ENCODE measurements at regions not wholly inside any gene's neighbourhood (a gene's known extent, or its start where the extent isn't known, plus 50 kb on each side); places are given as distances from the start of the nearest gene placed in this dataset.

DNA sequence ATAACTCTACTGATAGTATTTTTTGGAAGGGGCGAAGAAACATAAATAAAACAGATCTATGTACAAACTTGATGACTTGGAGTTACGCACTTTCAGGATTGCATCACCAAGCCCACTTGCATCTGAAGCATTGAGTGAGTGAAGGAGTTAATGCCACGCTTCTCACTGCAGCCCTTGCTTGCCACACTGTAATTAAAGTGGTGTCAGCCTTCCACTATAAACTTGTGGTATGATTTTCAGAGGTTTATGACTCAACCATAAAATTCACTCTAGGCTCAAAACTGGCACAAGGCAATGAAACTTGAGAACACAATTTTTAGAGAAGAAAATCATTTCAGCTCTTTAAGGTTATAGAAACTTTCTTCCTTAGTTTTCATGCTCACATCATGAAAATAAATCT, 93.9 kb upstream of the PRMT6 start:
- Mint-ChIP-seq H3K36me3 (ENCODE audit: low read depth, unreplicated experiment) (no peaks in the 10 kb centered on the region), H3K27ac (ENCODE audit: unreplicated experiment) (no peak overlapping the region), H3K9me3 (ENCODE audit: unreplicated experiment) (no peaks in the 10 kb centered on the region), H3K4me3 (ENCODE audit: unreplicated experiment) (no peak overlapping the region), H3K27me3 (ENCODE audit: unreplicated experiment) (no peaks in the 10 kb centered on the region), H3K4me1 (ENCODE audit: unreplicated experiment) (no peaks in the 10 kb centered on the region)
- TF ChIP-seq, protein P1, sequence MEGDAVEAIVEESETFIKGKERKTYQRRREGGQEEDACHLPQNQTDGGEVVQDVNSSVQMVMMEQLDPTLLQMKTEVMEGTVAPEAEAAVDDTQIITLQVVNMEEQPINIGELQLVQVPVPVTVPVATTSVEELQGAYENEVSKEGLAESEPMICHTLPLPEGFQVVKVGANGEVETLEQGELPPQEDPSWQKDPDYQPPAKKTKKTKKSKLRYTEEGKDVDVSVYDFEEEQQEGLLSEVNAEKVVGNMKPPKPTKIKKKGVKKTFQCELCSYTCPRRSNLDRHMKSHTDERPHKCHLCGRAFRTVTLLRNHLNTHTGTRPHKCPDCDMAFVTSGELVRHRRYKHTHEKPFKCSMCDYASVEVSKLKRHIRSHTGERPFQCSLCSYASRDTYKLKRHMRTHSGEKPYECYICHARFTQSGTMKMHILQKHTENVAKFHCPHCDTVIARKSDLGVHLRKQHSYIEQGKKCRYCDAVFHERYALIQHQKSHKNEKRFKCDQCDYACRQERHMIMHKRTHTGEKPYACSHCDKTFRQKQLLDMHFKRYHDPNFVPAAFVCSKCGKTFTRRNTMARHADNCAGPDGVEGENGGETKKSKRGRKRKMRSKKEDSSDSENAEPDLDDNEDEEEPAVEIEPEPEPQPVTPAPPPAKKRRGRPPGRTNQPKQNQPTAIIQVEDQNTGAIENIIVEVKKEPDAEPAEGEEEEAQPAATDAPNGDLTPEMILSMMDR (IDR thresholded peaks at IDR 0.05; ENCODE audit: unreplicated experiment) = no peak
- DNase-seq (ENCODE audit: low spot score) = no peak

DNA sequence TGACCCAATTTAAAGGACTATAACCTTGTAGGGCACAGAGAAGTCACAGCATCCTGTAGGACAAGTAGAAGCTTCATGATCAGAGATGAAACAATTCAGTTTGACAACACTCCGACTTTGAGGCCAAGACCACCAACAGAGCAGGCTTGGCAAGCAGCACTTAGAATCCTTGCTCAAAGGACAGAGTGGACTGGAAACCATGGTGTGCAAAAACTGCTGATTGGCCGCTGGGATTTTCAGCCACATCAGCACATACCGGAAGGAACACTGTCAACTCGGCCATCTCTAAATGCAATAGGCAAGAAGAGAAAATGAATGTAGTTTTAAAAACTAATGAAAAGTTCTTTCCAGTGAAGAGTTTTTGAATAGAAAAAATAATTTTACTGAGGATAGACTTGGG, 92.0 kb upstream of the PRMT6 start:
- Mint-ChIP-seq H3K27ac (ENCODE audit: unreplicated experiment) (no peak overlapping the region), H3K4me3 (ENCODE audit: unreplicated experiment) (no peak overlapping the region), H3K4me1 (ENCODE audit: unreplicated experiment) (no peaks in the 10 kb centered on the region), H3K36me3 (ENCODE audit: low read depth, unreplicated experiment) (no peaks in the 10 kb centered on the region), H3K9me3 (ENCODE audit: unreplicated experiment) (no peaks in the 10 kb centered on the region), H3K27me3 (ENCODE audit: unreplicated experiment) (no peaks in the 10 kb centered on the region)
- TF ChIP-seq, protein P1 (IDR thresholded peaks at IDR 0.05; ENCODE audit: unreplicated experiment) = no peak
- no peak for DNase-seq (ENCODE audit: low spot score)

DNA sequence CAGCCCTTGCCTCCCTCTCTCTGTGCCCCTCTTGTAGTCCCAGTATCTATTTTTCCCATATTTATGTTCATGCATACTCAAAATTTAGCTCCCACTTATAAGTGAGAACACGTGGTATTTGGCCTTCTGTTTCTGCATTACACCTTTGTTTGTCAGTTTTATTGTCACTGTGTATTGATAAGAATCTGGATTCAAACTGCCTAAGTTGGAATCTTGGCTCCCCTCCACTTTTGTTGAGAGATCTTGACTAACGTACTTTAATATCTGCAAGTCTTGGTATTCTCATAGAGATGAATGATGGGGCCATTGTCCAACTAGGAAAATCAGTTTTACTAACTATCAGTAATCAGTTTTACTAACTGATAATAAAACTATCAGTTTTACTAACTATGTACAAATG, 87.8 kb upstream of the PRMT6 start:
- no peak overlapping the region for H3K4me3 Mint-ChIP-seq (ENCODE audit: unreplicated experiment)
- TF ChIP-seq, protein P1 (IDR thresholded peaks at IDR 0.05; ENCODE audit: unreplicated experiment) = no peak
- no peaks in the 10 kb centered on the region for H3K9me3 Mint-ChIP-seq (ENCODE audit: unreplicated experiment)
- no peaks in the 10 kb centered on the region for H3K4me1 Mint-ChIP-seq (ENCODE audit: unreplicated experiment)
- no peak overlapping the region for H3K27ac Mint-ChIP-seq (ENCODE audit: unreplicated experiment)
- no peaks in the 10 kb centered on the region for H3K36me3 Mint-ChIP-seq (ENCODE audit: low read depth, unreplicated experiment)
- no peaks in the 10 kb centered on the region for H3K27me3 Mint-ChIP-seq (ENCODE audit: unreplicated experiment)
- no peak for DNase-seq (ENCODE audit: low spot score)

DNA sequence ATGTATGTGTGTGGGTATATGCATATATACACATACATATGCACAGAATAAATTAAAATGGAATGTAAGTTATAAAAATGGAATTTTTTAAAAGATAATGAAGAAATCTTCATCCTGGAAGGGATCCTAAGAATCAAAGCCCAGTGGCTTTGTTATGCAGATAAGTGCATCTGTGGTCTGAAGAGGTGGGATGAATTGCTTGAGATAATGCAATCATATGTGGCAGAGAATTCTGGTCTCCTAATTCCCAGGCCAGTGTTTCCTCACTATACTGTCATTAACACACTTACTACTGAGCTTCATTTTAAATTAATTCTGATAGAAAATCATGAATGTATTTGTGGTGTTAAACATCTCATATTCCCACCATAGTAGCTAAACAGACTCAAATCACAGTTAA, 86.7 kb upstream of the PRMT6 start:
- no peak for DNase-seq (ENCODE audit: low spot score)
- no peak overlapping the region for H3K4me3 Mint-ChIP-seq (ENCODE audit: unreplicated experiment)
- no peaks in the 10 kb centered on the region for H3K36me3 Mint-ChIP-seq (ENCODE audit: low read depth, unreplicated experiment)
- H3K27ac Mint-ChIP-seq (ENCODE audit: unreplicated experiment) = no peak overlapping the region
- H3K4me1 Mint-ChIP-seq (ENCODE audit: unreplicated experiment) = no peaks in the 10 kb centered on the region
- H3K27me3 Mint-ChIP-seq (ENCODE audit: unreplicated experiment) = no peaks in the 10 kb centered on the region
- H3K9me3 Mint-ChIP-seq (ENCODE audit: unreplicated experiment) = no peaks in the 10 kb centered on the region
- TF ChIP-seq, protein P1 (IDR thresholded peaks at IDR 0.05; ENCODE audit: unreplicated experiment) = no peak

DNA sequence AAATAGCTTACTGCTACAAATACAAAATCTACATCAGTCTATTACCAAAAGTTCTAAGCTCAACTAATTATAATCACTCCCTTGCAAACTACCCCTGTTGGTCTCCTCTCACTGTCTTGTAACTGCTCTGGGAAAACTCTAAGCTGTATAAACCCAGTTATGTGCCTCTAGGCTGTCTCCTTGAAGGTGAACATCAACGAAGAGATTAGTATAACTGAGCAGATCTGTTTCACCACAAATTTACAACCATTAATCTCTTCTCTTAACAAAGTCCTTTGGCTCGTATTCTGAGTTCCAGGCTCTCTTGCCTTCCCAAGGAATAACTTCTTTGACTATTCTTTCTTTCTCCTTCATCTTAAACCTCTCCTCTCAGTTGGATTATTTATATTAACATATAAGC, 84.4 kb upstream of the PRMT6 start:
- H3K9me3 Mint-ChIP-seq (ENCODE audit: unreplicated experiment) = no peaks in the 10 kb centered on the region
- no peak overlapping the region for H3K4me3 Mint-ChIP-seq (ENCODE audit: unreplicated experiment)
- TF ChIP-seq, protein P1 (IDR thresholded peaks at IDR 0.05; ENCODE audit: unreplicated experiment) = no peak
- H3K36me3 Mint-ChIP-seq (ENCODE audit: low read depth, unreplicated experiment) = no peaks in the 10 kb centered on the region
- no peaks in the 10 kb centered on the region for H3K27me3 Mint-ChIP-seq (ENCODE audit: unreplicated experiment)
- no peak for DNase-seq (ENCODE audit: low spot score)
- no peak overlapping the region for H3K27ac Mint-ChIP-seq (ENCODE audit: unreplicated experiment)
- no peaks in the 10 kb centered on the region for H3K4me1 Mint-ChIP-seq (ENCODE audit: unreplicated experiment)
